ENCODE measurements at regions not wholly inside any gene's neighbourhood (a gene's known extent, or its start where the extent isn't known, plus 50 kb on each side); places are given as distances from the start of the nearest gene placed in this dataset.

DNA sequence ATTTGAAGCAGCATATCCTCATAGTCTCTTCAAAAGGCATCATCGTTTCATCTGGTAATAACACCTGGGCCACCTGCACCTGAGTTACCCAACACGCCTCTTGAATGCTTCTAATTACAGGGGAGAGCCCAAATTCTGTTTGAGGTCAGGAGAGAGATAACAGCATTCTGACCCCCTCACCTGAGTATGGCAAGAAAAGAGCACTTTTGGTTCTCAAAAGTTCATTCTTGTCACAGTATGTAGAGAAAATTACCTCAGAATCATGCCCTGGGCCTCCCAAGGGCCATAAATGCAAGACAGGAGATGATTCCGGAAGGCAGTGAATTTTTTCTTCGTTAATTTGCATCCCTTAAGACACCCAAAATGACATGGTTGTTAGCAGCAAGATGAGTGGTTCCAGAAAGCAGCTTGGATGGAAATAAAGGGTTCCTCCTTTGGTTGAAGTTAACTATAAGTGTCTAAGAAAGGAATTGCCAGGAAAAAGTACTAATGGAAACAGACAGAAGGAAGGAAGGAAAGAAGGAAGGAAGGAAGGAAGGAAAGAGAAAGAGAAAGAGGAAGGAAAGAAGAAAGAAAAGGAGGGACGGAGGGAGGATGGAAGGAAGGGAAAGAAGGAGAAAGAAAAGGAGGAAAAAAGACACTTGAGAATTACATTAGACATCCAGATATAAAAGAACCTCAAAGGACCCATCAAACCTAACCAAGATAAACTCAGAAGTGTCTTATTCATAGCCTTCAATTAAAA is 228.4 kb upstream of the RHOBTB1 start:
- POLR2A ChIA-PET, result no interaction called here
- Mint-ChIP-seq H3K27ac (no peak overlapping the region), H3K4me3 (no peak overlapping the region), H3K4me1 (no peaks in the 10 kb centered on the region), H3K9me3 (peaks cover 16% of the 10 kb centered on the region), H3K36me3 (peaks cover 6% of the 10 kb centered on the region), H3K27me3 (ENCODE audit: low read depth) (no peaks in the 10 kb centered on the region; the same call in 1 of the 2 replicates)
- TF ChIP-seq, protein P1, sequence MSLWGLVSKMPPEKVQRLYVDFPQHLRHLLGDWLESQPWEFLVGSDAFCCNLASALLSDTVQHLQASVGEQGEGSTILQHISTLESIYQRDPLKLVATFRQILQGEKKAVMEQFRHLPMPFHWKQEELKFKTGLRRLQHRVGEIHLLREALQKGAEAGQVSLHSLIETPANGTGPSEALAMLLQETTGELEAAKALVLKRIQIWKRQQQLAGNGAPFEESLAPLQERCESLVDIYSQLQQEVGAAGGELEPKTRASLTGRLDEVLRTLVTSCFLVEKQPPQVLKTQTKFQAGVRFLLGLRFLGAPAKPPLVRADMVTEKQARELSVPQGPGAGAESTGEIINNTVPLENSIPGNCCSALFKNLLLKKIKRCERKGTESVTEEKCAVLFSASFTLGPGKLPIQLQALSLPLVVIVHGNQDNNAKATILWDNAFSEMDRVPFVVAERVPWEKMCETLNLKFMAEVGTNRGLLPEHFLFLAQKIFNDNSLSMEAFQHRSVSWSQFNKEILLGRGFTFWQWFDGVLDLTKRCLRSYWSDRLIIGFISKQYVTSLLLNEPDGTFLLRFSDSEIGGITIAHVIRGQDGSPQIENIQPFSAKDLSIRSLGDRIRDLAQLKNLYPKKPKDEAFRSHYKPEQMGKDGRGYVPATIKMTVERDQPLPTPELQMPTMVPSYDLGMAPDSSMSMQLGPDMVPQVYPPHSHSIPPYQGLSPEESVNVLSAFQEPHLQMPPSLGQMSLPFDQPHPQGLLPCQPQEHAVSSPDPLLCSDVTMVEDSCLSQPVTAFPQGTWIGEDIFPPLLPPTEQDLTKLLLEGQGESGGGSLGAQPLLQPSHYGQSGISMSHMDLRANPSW (CRISPR knock-in tag; conservative IDR thresholded peaks at IDR 0.05; ENCODE audit: low read depth), result no peak
- TF ChIP-seq OVOL2 (CRISPR knock-in tag; IDR thresholded peaks at IDR 0.05; ENCODE audit: borderline replicate concordance) (no peak), CREM (CRISPR knock-in tag; IDR thresholded peaks at IDR 0.05) (no peak), ELF4 (CRISPR knock-in tag; IDR thresholded peaks at IDR 0.05; ENCODE audit: low read depth) (no peak), ESRRA (CRISPR knock-in tag; IDR thresholded peaks at IDR 0.05; ENCODE audit: borderline replicate concordance) (no peak), JAZF1 (CRISPR knock-in tag; IDR thresholded peaks at IDR 0.05) (no peak), ZNF219 (CRISPR knock-in tag; IDR thresholded peaks at IDR 0.05; ENCODE audit: borderline replicate concordance) (no peak), ZNF416 (CRISPR knock-in tag; IDR thresholded peaks at IDR 0.05) (no peak), ETV6 (CRISPR knock-in tag; IDR thresholded peaks at IDR 0.05) (no peak)
- TF ChIP-seq, protein P2, sequence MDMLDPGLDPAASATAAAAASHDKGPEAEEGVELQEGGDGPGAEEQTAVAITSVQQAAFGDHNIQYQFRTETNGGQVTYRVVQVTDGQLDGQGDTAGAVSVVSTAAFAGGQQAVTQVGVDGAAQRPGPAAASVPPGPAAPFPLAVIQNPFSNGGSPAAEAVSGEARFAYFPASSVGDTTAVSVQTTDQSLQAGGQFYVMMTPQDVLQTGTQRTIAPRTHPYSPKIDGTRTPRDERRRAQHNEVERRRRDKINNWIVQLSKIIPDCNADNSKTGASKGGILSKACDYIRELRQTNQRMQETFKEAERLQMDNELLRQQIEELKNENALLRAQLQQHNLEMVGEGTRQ (CRISPR knock-in tag; IDR thresholded peaks at IDR 0.05), result no peak
- TF ChIP-seq, protein P3, sequence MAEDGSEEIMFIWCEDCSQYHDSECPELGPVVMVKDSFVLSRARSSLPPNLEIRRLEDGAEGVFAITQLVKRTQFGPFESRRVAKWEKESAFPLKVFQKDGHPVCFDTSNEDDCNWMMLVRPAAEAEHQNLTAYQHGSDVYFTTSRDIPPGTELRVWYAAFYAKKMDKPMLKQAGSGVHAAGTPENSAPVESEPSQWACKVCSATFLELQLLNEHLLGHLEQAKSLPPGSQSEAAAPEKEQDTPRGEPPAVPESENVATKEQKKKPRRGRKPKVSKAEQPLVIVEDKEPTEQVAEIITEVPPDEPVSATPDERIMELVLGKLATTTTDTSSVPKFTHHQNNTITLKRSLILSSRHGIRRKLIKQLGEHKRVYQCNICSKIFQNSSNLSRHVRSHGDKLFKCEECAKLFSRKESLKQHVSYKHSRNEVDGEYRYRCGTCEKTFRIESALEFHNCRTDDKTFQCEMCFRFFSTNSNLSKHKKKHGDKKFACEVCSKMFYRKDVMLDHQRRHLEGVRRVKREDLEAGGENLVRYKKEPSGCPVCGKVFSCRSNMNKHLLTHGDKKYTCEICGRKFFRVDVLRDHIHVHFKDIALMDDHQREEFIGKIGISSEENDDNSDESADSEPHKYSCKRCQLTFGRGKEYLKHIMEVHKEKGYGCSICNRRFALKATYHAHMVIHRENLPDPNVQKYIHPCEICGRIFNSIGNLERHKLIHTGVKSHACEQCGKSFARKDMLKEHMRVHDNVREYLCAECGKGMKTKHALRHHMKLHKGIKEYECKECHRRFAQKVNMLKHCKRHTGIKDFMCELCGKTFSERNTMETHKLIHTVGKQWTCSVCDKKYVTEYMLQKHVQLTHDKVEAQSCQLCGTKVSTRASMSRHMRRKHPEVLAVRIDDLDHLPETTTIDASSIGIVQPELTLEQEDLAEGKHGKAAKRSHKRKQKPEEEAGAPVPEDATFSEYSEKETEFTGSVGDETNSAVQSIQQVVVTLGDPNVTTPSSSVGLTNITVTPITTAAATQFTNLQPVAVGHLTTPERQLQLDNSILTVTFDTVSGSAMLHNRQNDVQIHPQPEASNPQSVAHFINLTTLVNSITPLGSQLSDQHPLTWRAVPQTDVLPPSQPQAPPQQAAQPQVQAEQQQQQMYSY (CRISPR knock-in tag; IDR thresholded peaks at IDR 0.05), result no peak
- TF ChIP-seq, protein P4, sequence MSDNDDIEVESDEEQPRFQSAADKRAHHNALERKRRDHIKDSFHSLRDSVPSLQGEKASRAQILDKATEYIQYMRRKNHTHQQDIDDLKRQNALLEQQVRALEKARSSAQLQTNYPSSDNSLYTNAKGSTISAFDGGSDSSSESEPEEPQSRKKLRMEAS (CRISPR knock-in tag; IDR thresholded peaks at IDR 0.05), result no peak
- TF ChIP-seq, protein P5, sequence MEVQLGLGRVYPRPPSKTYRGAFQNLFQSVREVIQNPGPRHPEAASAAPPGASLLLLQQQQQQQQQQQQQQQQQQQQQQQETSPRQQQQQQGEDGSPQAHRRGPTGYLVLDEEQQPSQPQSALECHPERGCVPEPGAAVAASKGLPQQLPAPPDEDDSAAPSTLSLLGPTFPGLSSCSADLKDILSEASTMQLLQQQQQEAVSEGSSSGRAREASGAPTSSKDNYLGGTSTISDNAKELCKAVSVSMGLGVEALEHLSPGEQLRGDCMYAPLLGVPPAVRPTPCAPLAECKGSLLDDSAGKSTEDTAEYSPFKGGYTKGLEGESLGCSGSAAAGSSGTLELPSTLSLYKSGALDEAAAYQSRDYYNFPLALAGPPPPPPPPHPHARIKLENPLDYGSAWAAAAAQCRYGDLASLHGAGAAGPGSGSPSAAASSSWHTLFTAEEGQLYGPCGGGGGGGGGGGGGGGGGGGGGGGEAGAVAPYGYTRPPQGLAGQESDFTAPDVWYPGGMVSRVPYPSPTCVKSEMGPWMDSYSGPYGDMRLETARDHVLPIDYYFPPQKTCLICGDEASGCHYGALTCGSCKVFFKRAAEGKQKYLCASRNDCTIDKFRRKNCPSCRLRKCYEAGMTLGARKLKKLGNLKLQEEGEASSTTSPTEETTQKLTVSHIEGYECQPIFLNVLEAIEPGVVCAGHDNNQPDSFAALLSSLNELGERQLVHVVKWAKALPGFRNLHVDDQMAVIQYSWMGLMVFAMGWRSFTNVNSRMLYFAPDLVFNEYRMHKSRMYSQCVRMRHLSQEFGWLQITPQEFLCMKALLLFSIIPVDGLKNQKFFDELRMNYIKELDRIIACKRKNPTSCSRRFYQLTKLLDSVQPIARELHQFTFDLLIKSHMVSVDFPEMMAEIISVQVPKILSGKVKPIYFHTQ (CRISPR knock-in tag; IDR thresholded peaks at IDR 0.05), result no peak
- TF ChIP-seq, protein P6, sequence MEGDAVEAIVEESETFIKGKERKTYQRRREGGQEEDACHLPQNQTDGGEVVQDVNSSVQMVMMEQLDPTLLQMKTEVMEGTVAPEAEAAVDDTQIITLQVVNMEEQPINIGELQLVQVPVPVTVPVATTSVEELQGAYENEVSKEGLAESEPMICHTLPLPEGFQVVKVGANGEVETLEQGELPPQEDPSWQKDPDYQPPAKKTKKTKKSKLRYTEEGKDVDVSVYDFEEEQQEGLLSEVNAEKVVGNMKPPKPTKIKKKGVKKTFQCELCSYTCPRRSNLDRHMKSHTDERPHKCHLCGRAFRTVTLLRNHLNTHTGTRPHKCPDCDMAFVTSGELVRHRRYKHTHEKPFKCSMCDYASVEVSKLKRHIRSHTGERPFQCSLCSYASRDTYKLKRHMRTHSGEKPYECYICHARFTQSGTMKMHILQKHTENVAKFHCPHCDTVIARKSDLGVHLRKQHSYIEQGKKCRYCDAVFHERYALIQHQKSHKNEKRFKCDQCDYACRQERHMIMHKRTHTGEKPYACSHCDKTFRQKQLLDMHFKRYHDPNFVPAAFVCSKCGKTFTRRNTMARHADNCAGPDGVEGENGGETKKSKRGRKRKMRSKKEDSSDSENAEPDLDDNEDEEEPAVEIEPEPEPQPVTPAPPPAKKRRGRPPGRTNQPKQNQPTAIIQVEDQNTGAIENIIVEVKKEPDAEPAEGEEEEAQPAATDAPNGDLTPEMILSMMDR (IDR thresholded peaks at IDR 0.05), result no peak
- TF ChIP-seq, protein P7, sequence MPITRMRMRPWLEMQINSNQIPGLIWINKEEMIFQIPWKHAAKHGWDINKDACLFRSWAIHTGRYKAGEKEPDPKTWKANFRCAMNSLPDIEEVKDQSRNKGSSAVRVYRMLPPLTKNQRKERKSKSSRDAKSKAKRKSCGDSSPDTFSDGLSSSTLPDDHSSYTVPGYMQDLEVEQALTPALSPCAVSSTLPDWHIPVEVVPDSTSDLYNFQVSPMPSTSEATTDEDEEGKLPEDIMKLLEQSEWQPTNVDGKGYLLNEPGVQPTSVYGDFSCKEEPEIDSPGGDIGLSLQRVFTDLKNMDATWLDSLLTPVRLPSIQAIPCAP (CRISPR knock-in tag; IDR thresholded peaks at IDR 0.05), result no peak
- CTCF ChIA-PET, result interaction anchor here (1.4 kb wide), 1 partner anchor 18 kb away, joined by 4 read pairs; no protein-coding TSS in a partner anchor
- no peak for DNase-seq (ENCODE audit: low spot score)
- ATAC-seq, result no peak
